Mesendoderm (in vitro differentiated cells): ENCODE measurements at regions not wholly inside any gene's neighbourhood (a gene's known extent, or its start where the extent isn't known, plus 50 kb on each side); places are given as distances from the start of the nearest gene placed in this dataset.
A peak's percentile ranks its signal among the peaks of the same experiment; 100 is the strongest.
"Not testable (repeated sequence)": the region's sequence is repeated elsewhere in the genome, so short reads cannot be mapped to it uniquely, and the experiment has no call there.

Source experiments
- DNase-seq: peaks from one replicate; pipeline ENCODE4 v3.0.0; 2013
- H2AK5ac ChIP-seq: 2 replicates; pipeline ENCODE4 v1.6.1; 2013; ENCODE audit warnings: low read length, inconsistent platforms
- H2BK120ac ChIP-seq: 2 replicates; pipeline ENCODE4 v1.6.1; 2013; ENCODE audit warnings: low read depth, mild to moderate bottlenecking, low read length, moderate library complexity, mixed read lengths
- H2BK15ac ChIP-seq: replicated peaks from 2 replicates; pipeline ENCODE4 v1.6.1; 2013; ENCODE audit warnings: low read depth, mild to moderate bottlenecking, moderate library complexity
- H2BK5ac ChIP-seq: 2 replicates; pipeline ENCODE4 v1.6.1; 2013; ENCODE audit warnings: low read length, inconsistent platforms
- H3K18ac ChIP-seq: 2 replicates; pipeline ENCODE4 v1.6.1; 2013; ENCODE audit warnings: mild to moderate bottlenecking, low read length, mixed read lengths
- H3K23ac ChIP-seq: one replicate; pipeline ENCODE4 v1.6.1; 2013; ENCODE audit warnings: low read length
- H3K27ac ChIP-seq: 2 replicates; pipeline ENCODE4 v1.5.1; 2013; ENCODE audit warnings: low read depth, mild to moderate bottlenecking, inconsistent platforms, low read length, moderate library complexity
- H3K27me3 ChIP-seq: 2 replicates; pipeline ENCODE4 v1.6.1; 2013; ENCODE audit warnings: low read length, control low read depth, mild to moderate bottlenecking, inconsistent platforms; ENCODE audit not compliant: insufficient read depth, poor library complexity
- H3K36me3 ChIP-seq: 2 replicates; pipeline ENCODE4 v1.6.1; 2013; ENCODE audit warnings: low read length, inconsistent platforms; ENCODE audit not compliant: control insufficient read depth, insufficient read depth
- H3K4ac ChIP-seq: one replicate; pipeline ENCODE4 v1.6.1; 2013; ENCODE audit warnings: low read depth, mild to moderate bottlenecking, low read length, moderate library complexity
- H3K4me1 ChIP-seq: 2 replicates; pipeline ENCODE4 v1.6.1; 2013; ENCODE audit warnings: low read depth, low read length, inconsistent platforms; ENCODE audit not compliant: control insufficient read depth
- H3K4me2 ChIP-seq: 2 replicates; pipeline ENCODE4 v1.6.1; 2013; ENCODE audit warnings: low read length
- H3K4me3 ChIP-seq: 2 replicates; pipeline ENCODE4 v1.5.1; 2013; ENCODE audit warnings: mild to moderate bottlenecking, low read length
- H3K56ac ChIP-seq: one replicate; pipeline ENCODE4 v1.6.1; 2013; ENCODE audit warnings: low read length
- H3K79me1 ChIP-seq: 2 replicates; pipeline ENCODE4 v1.6.1; 2013; ENCODE audit warnings: low read length, inconsistent platforms
- H3K79me2 ChIP-seq: 2 replicates; pipeline ENCODE4 v1.6.1; 2013; ENCODE audit warnings: mild to moderate bottlenecking, low read length; ENCODE audit not compliant: control insufficient read depth, insufficient read depth
- H3K9ac ChIP-seq: 2 replicates; pipeline ENCODE4 v1.6.1; 2013; ENCODE audit warnings: low read length, inconsistent platforms
- H4K5ac ChIP-seq: one replicate; pipeline ENCODE4 v1.6.1; 2013; ENCODE audit warnings: low read length
- H4K8ac ChIP-seq: one replicate; pipeline ENCODE4 v1.6.1; 2013; ENCODE audit warnings: low read depth, mild to moderate bottlenecking, control low read depth, low read length, moderate library complexity
- WGBS: extraction: QIAGEN DNeasy Blood & Tissue Kit; methylation state at CpG from one replicate; pipeline ENCODE4 v1.1.7; 2013; ENCODE audit warnings: low lambda C conversion rate, missing lambda C conversion rate; ENCODE audit not compliant: insufficient coverage; ENCODE audit errors: extremely low coverage; 5-methylcytosine and 5-hydroxymethylcytosine counted together

- not testable (repeated sequence) for H3K27me3 ChIP-seq, H3K4me1 ChIP-seq, H3K18ac ChIP-seq, H2BK5ac ChIP-seq, H3K4me3 ChIP-seq, H3K79me1 ChIP-seq, DNase-seq, H2BK15ac ChIP-seq, H3K56ac ChIP-seq, H3K4me2 ChIP-seq, H3K9ac ChIP-seq, H4K8ac ChIP-seq, H2AK5ac ChIP-seq, H3K27ac ChIP-seq, H4K5ac ChIP-seq, H2BK120ac ChIP-seq, H3K23ac ChIP-seq, H3K4ac ChIP-seq, H3K79me2 ChIP-seq, H3K36me3 ChIP-seq
- no CpG with 5 or more reads among the region's 3 CpGs for WGBS
These were observed 57.3 kb upstream of the PRELID3B start for GRCh38 chr20:59099864-59100263.

GRCh38 chr20:59095140-59095539, 52.6 kb upstream of the PRELID3B start:
- Histone ChIP-seq H4K8ac (no peak overlapping the region), H3K27me3 (no peaks in the 10 kb centered on the region), H2BK120ac (no peak overlapping the region), H3K4ac (no peak overlapping the region), H3K4me2 (no peak overlapping the region), H3K27ac (no peak overlapping the region), H2AK5ac (no peak overlapping the region), H3K56ac (no peak overlapping the region), H3K18ac (no peak overlapping the region), H3K9ac (no peak overlapping the region), H3K79me2 (no peaks in the 10 kb centered on the region), H2BK15ac (no peak overlapping the region), H3K36me3 (no peaks in the 10 kb centered on the region), H4K5ac (no peak overlapping the region), H3K4me1 (no peaks in the 10 kb centered on the region), H2BK5ac (no peak overlapping the region), H3K4me3 (no peak overlapping the region), H3K23ac (no peak overlapping the region), H3K79me1 (no peaks in the 10 kb centered on the region)
- DNase-seq: no peak
- no CpG with 5 or more reads among the region's 3 CpGs for WGBS

GRCh38 chr20:59094576-59094975, 52.0 kb upstream of the PRELID3B start:
- Histone ChIP-seq H3K4me3 (no peak overlapping the region), H2BK15ac (no peak overlapping the region), H3K27me3 (no peaks in the 10 kb centered on the region), H2BK120ac (no peak overlapping the region), H4K8ac (no peak overlapping the region), H3K9ac (no peak overlapping the region), H3K56ac (no peak overlapping the region), H2AK5ac (no peak overlapping the region), H3K4me2 (no peak overlapping the region), H3K4me1 (no peaks in the 10 kb centered on the region), H3K79me1 (no peaks in the 10 kb centered on the region), H3K36me3 (no peaks in the 10 kb centered on the region), H4K5ac (no peak overlapping the region), H2BK5ac (no peak overlapping the region), H3K18ac (no peak overlapping the region), H3K27ac (no peak overlapping the region), H3K79me2 (no peaks in the 10 kb centered on the region), H3K23ac (no peak overlapping the region), H3K4ac (no peak overlapping the region)
- peak; percentile 15 for DNase-seq
- no CpG with 5 or more reads among the region's 8 CpGs for WGBS
